HEK293T (cell line): ENCODE measurements at regions not wholly inside any gene's neighbourhood (a gene's known extent, or its start where the extent isn't known, plus 50 kb on each side); places are given as distances from the start of the nearest gene placed in this dataset.

Experiments used
- CTCF ChIA-PET: fragments of 350-600 bp; formaldehyde crosslinking; extraction: SDS; loops from one replicate; lab custom pipeline; 2021; ENCODE audit warnings: antibody characterized with exemption, inconsistent platforms; lab: Yijun Ruan, JAX
- POLR2A ChIA-PET: fragments of 350-600 bp; formaldehyde crosslinking; extraction: SDS; loops from one replicate; lab custom pipeline; 2020; ENCODE audit warnings: antibody characterized with exemption, inconsistent platforms; lab: Yijun Ruan, JAX
- DNase-seq: peaks from one replicate; pipeline ENCODE4 v3.0.0; 2012; ENCODE audit warnings: mixed read lengths; ENCODE audit errors: extremely low spot score
- ARNT ChIP-seq: fragments of 450-650 bp; IDR thresholded peaks from 2 replicates; pipeline ENCODE4 v1.6.1; 2017; ENCODE audit warnings: mild to moderate bottlenecking
- BHLHE40 ChIP-seq: fragments of 450-650 bp; IDR thresholded peaks from 2 replicates; pipeline ENCODE4 v1.6.1; 2016; ENCODE audit warnings: mild to moderate bottlenecking, moderate library complexity, borderline replicate concordance
- CTBP1 ChIP-seq: fragments of 450-650 bp; IDR thresholded peaks from 2 replicates; pipeline ENCODE4 v1.6.1; 2016; ENCODE audit warnings: borderline replicate concordance
- ELF4 ChIP-seq: fragments of 450-650 bp; IDR thresholded peaks from 2 replicates; pipeline ENCODE4 v1.6.1; 2017; ENCODE audit warnings: antibody characterized with exemption
- FOXA1 ChIP-seq: fragments of 450-650 bp; IDR thresholded peaks from 2 replicates; pipeline ENCODE4 v1.6.1; 2016; ENCODE audit warnings: mild to moderate bottlenecking
- FOXK2 ChIP-seq: fragments of 450-650 bp; IDR thresholded peaks from 2 replicates; pipeline ENCODE4 v1.6.1; 2016; ENCODE audit warnings: mild to moderate bottlenecking
- FOXM1 ChIP-seq: fragments of 450-650 bp; IDR thresholded peaks from 2 replicates; pipeline ENCODE4 v1.6.1; 2017; ENCODE audit warnings: mild to moderate bottlenecking, borderline replicate concordance
- HDGF ChIP-seq: fragments of 450-650 bp; IDR thresholded peaks from 2 replicates; pipeline ENCODE4 v1.6.1; 2017; ENCODE audit warnings: antibody characterized with exemption, borderline replicate concordance
- L3MBTL2 ChIP-seq: fragments of 450-650 bp; conservative IDR thresholded peaks from 2 replicates; pipeline ENCODE4 v1.6.1; 2016; ENCODE audit warnings: mild to moderate bottlenecking
- LEF1 ChIP-seq: fragments of 450-650 bp; IDR thresholded peaks from 2 replicates; pipeline ENCODE4 v1.6.1; 2017; ENCODE audit warnings: mild to moderate bottlenecking, borderline replicate concordance
- NFRKB ChIP-seq: fragments of 450-650 bp; IDR thresholded peaks from 2 replicates; pipeline ENCODE4 v1.6.1; 2016; ENCODE audit warnings: mild to moderate bottlenecking, moderate library complexity
- PKNOX1 ChIP-seq: fragments of 450-650 bp; IDR thresholded peaks from 2 replicates; pipeline ENCODE4 v1.6.1; 2016
- SP1 ChIP-seq: fragments of 450-650 bp; IDR thresholded peaks from 2 replicates; pipeline ENCODE4 v1.6.1; 2017
- SUZ12 ChIP-seq: fragments of 450-650 bp; IDR thresholded peaks from 2 replicates; pipeline ENCODE4 v1.6.1; 2016; ENCODE audit warnings: mild to moderate bottlenecking
- TARDBP ChIP-seq: fragments of 450-650 bp; IDR thresholded peaks from 2 replicates; pipeline ENCODE4 v1.6.1; 2016
- ZNF384 ChIP-seq: fragments of 450-650 bp; IDR thresholded peaks from 2 replicates; pipeline ENCODE4 v1.6.1; 2016

GRCh38 chr5:145470396-145470979, 364.7 kb downstream of the PRELID2 start:
- no peak for DNase-seq
- no peak for TF ChIP-seq LEF1
- no peak for TF ChIP-seq TARDBP
- CTCF ChIA-PET: interaction anchor here (0.8 kb wide), 1 partner anchor 11 kb away, joined by 3 read pairs; no protein-coding TSS in a partner anchor
- POLR2A ChIA-PET: no interaction called here

GRCh38 chr5:145467446-145467845, 367.7 kb downstream of the PRELID2 start:
- POLR2A ChIA-PET: no interaction called here
- CTCF ChIA-PET: no interaction called here
- no peak for TF ChIP-seq NFRKB
- no peak for TF ChIP-seq SP1
- TF ChIP-seq FOXA1: no peak
- TF ChIP-seq CTBP1: no peak
- TF ChIP-seq SUZ12: no peak
- no peak for TF ChIP-seq ARNT
- TF ChIP-seq HDGF: no peak
- no peak for TF ChIP-seq PKNOX1
- no peak for TF ChIP-seq L3MBTL2
- no peak for TF ChIP-seq LEF1
- TF ChIP-seq BHLHE40: no peak
- no peak for TF ChIP-seq TARDBP
- no peak for TF ChIP-seq FOXM1
- TF ChIP-seq ZNF384: no peak
- TF ChIP-seq ELF4: no peak
- TF ChIP-seq FOXK2: no peak
- DNase-seq: no peak

GRCh38 chr5:145466533-145466932, 368.6 kb downstream of the PRELID2 start:
- ChIA-PET CTCF (no interaction called here), POLR2A (no interaction called here)
- TF ChIP-seq NFRKB (no peak), HDGF (no peak), ZNF384 (no peak), SUZ12 (no peak), CTBP1 (no peak), L3MBTL2 (no peak), LEF1 (no peak), FOXK2 (no peak), BHLHE40 (no peak), SP1 (no peak), ELF4 (no peak)
- DNase-seq: no peak

- DNase-seq: no peak
- CTCF ChIA-PET: no interaction called here
- TF ChIP-seq SUZ12 (no peak), FOXA1 (no peak), SP1 (no peak), ARNT (no peak), ELF4 (no peak), PKNOX1 (no peak), LEF1 (no peak)
- POLR2A ChIA-PET: no interaction called here
Observed at GRCh38 chr5:145465474-145466263, 369.5 kb downstream of the PRELID2 start.

- ChIA-PET CTCF (no interaction called here), POLR2A (no interaction called here)
- no peak for DNase-seq
- no peak for TF ChIP-seq ELF4
- no peak for TF ChIP-seq CTBP1
- TF ChIP-seq NFRKB: no peak
- TF ChIP-seq FOXM1: no peak
- no peak for TF ChIP-seq SP1
- no peak for TF ChIP-seq ARNT
- no peak for TF ChIP-seq ZNF384
Observed at GRCh38 chr5:145464171-145464570, 371.0 kb downstream of the PRELID2 start.

GRCh38 chr5:145463634-145464033, 371.5 kb downstream of the PRELID2 start:
- TF ChIP-seq L3MBTL2 (no peak), SUZ12 (no peak), CTBP1 (no peak), TARDBP (no peak)
- DNase-seq: no peak
- CTCF ChIA-PET: no interaction called here
- POLR2A ChIA-PET: no interaction called here

GRCh38 chr5:145462525-145462924, 372.6 kb downstream of the PRELID2 start:
- ChIA-PET CTCF (no interaction called here), POLR2A (no interaction called here)
- no peak for DNase-seq
- TF ChIP-seq FOXA1: no peak
- TF ChIP-seq SUZ12: no peak
- no peak for TF ChIP-seq HDGF
- TF ChIP-seq ELF4: no peak
- no peak for TF ChIP-seq BHLHE40
- TF ChIP-seq L3MBTL2: no peak
- no peak for TF ChIP-seq NFRKB
- TF ChIP-seq ARNT: no peak
- TF ChIP-seq CTBP1: no peak
- no peak for TF ChIP-seq PKNOX1
- TF ChIP-seq FOXK2: no peak
- TF ChIP-seq FOXM1: no peak
- no peak for TF ChIP-seq SP1
- no peak for TF ChIP-seq LEF1
- TF ChIP-seq ZNF384: no peak
- TF ChIP-seq TARDBP: no peak
